Right lobe of liver (tissue), 6 donors: ENCODE measurements at regions not wholly inside any gene's neighbourhood (a gene's known extent, or its start where the extent isn't known, plus 50 kb on each side); places are given as distances from the start of the nearest gene placed in this dataset.

Experiments used
- ATAC-seq, 4 donors: fragments of 200-7000 bp; cut with Tn5 transposase; one replicate each; pipeline ENCODE4 v1.9.1; 2020; ENCODE audit warnings: mild to moderate bottlenecking in 4 of 4, moderate library complexity in 4 of 4
- DNase-seq, 3 donors: peaks; one replicate each; pipeline ENCODE4 v3.0.0-alpha.2; 2020
- H3K27ac ChIP-seq, 3 donors: fragments of 200-600 bp; one replicate each; pipeline ENCODE4 v1.8.0; 2022
- H3K27me3 ChIP-seq, 2 donors: fragments of 200-600 bp; one replicate each; pipeline ENCODE4 v1.8.0; 2022
- H3K36me3 ChIP-seq, 4 donors: fragments of 200-600 bp; sonication (generic) in 1 of 4; one replicate each; pipeline versions ENCODE4 v1.5.1 to v1.8.0; 2017 to 2022; ENCODE audit warnings: control low read depth in 1 of 4
- H3K4me1 ChIP-seq, 4 donors: fragments of 200-600 bp; sonication (generic) in 1 of 4; one replicate each; pipeline versions ENCODE4 v1.5.1 to v1.8.0; 2017 to 2022; ENCODE audit warnings: control low read depth in 1 of 4
- H3K4me3 ChIP-seq, 3 donors: fragments of 200-600 bp; one replicate each; pipeline ENCODE4 v1.8.0; 2022
- H3K9me3 ChIP-seq, 4 donors: fragments of 200-600 bp; sonication (generic) in 1 of 4; one replicate each; pipeline versions ENCODE4 v1.5.1 to v1.8.0; 2017 to 2022; ENCODE audit warnings: control low read depth in 1 of 4
- CTCF ChIP-seq, 4 donors: fragments of 200-600 bp in 3 of 4; fragments of 450-650 bp in 1 of 4; IDR thresholded peaks; one replicate each; pipeline versions ENCODE4 v1.5.1 to v1.8.0; 2016 to 2022; ENCODE audit warnings: antibody characterized with exemption in 4 of 4, mild to moderate bottlenecking in 2 of 4
- POLR2A ChIP-seq: fragments of 450-650 bp; IDR thresholded peaks from one replicate; pipeline ENCODE4 v1.6.1; 2017; ENCODE audit warnings: antibody characterized with exemption, mild to moderate bottlenecking
- WGBS: methylation state at CpG from one replicate; pipeline ENCODE4 v1.1.6; 2018; ENCODE audit warnings: low coverage, low lambda C conversion rate; ENCODE audit not compliant: insufficient coverage; ENCODE audit errors: missing lambda C conversion rate; 5-methylcytosine and 5-hydroxymethylcytosine counted together
- intact Hi-C, 2 donors: fragments of 100-400 bp; cut with DNase I; formaldehyde crosslinking; loops; one replicate each; pipeline versions ENCODE4 v1.11.2 to v1.14.1; 2022
- donor health status: DM: no; HTN: yes; CAD: no.
- donor health status: DM: no; HTN: no; CAD: no.
- donor health status: DM: no; HTN: no; CAD: no.
- donor health status: DM: no; HTN: yes; CAD: no.
- donor health status: DM: no; HTN: yes; CAD: no.

GRCh38 chr13:72156760-72157159 is 289.8 kb upstream of the DACH1 start:
- no peak for TF ChIP-seq CTCF (IDR thresholded peaks at IDR 0.05)
- TF ChIP-seq POLR2A: no peak
- Histone ChIP-seq H3K4me1 (no peaks in the 10 kb centered on the region), H3K4me3 (no peak overlapping the region), H3K27ac (no peak overlapping the region), H3K9me3 (no peaks in the 10 kb centered on the region), H3K36me3 (no peaks in the 10 kb centered on the region), H3K27me3 (no peaks in the 10 kb centered on the region)
- no peak for ATAC-seq
- no peak for DNase-seq
- intact Hi-C loops: no loop called here

- H3K4me3 ChIP-seq: no peak overlapping the region
- no peaks in the 10 kb centered on the region for H3K4me1 ChIP-seq
- H3K27me3 ChIP-seq: no peaks in the 10 kb centered on the region
- no peak overlapping the region for H3K27ac ChIP-seq
- no peaks in the 10 kb centered on the region for H3K9me3 ChIP-seq
- ATAC-seq (no peak), DNase-seq (no peak)
- H3K36me3 ChIP-seq: no peaks in the 10 kb centered on the region
- WGBS: 42% methylated on average over 1 of the region's 1 CpG
- TF ChIP-seq POLR2A: no peak
- TF ChIP-seq CTCF (IDR thresholded peaks at IDR 0.05): no peak
- intact Hi-C loops: no loop called here
Measured at GRCh38 chr13:72153272-72153671, 286.3 kb upstream of the DACH1 start.

- Histone ChIP-seq H3K4me1 (no peaks in the 10 kb centered on the region), H3K27me3 (no peaks in the 10 kb centered on the region), H3K27ac (no peak overlapping the region), H3K36me3 (no peaks in the 10 kb centered on the region), H3K4me3 (no peak overlapping the region), H3K9me3 (no peaks in the 10 kb centered on the region)
- intact Hi-C loops: no loop called here
- TF ChIP-seq CTCF (IDR thresholded peaks at IDR 0.05) (no peak), POLR2A (no peak)
- WGBS: 36% methylated on average over 2 of the region's 2 CpGs
- no peak for ATAC-seq
- no peak for DNase-seq
Measured at GRCh38 chr13:72151241-72151640, 284.2 kb upstream of the DACH1 start.

- H3K4me3 ChIP-seq: no peak overlapping the region
- H3K27me3 ChIP-seq: no peaks in the 10 kb centered on the region
- intact Hi-C loops: no loop called here
- 41% methylated on average over 3 of the region's 3 CpGs for WGBS
- ATAC-seq: no peak
- no peaks in the 10 kb centered on the region for H3K9me3 ChIP-seq
- DNase-seq: no peak
- H3K36me3 ChIP-seq: no peaks in the 10 kb centered on the region
- no peak overlapping the region for H3K27ac ChIP-seq
- TF ChIP-seq CTCF (IDR thresholded peaks at IDR 0.05) (no peak), POLR2A (no peak)
- no peaks in the 10 kb centered on the region for H3K4me1 ChIP-seq
Measured at GRCh38 chr13:72150502-72150901, 283.5 kb upstream of the DACH1 start.

GRCh38 chr13:72149701-72150100 is 282.7 kb upstream of the DACH1 start:
- no peaks in the 10 kb centered on the region for H3K36me3 ChIP-seq
- TF ChIP-seq POLR2A (no peak), CTCF (IDR thresholded peaks at IDR 0.05) (no peak)
- no peaks in the 10 kb centered on the region for H3K4me1 ChIP-seq
- no peak overlapping the region for H3K27ac ChIP-seq
- no peak for DNase-seq
- H3K27me3 ChIP-seq: no peaks in the 10 kb centered on the region
- intact Hi-C loops: no loop called here
- no peak for ATAC-seq
- no peaks in the 10 kb centered on the region for H3K9me3 ChIP-seq
- H3K4me3 ChIP-seq: no peak overlapping the region
